ENCODE measurements at regions not wholly inside any gene's neighbourhood (a gene's known extent, or its start where the extent isn't known, plus 50 kb on each side); places are given as distances from the start of the nearest gene placed in this dataset.

GRCh38 chr6:133026705-133027104 lies 212.3 kb downstream of the RPS12 start:
- FAIRE-seq, result no peak
- DNase-seq (ENCODE audit: insufficient read length, low spot score), result no peak
- no peak for TF ChIP-seq POLR2A (IDR thresholded peaks at IDR 0.05; ENCODE audit: low read depth, low read length)

- no peak for FAIRE-seq
Observed at GRCh38 chr6:133033263-133033662, 207.9 kb upstream of the EYA4 start.

GRCh38 chr6:133034509-133035206 lies 206.5 kb upstream of the EYA4 start:
- FAIRE-seq (no peak), DNase-seq (ENCODE audit: insufficient read length, low spot score) (no peak)
- no peak for TF ChIP-seq POLR2A (IDR thresholded peaks at IDR 0.05; ENCODE audit: low read depth, low read length)

More at GRCh38 chr6:133033263-133033662, 207.9 kb upstream of the EYA4 start:
- DNase-seq (ENCODE audit: insufficient read length, low spot score), result no peak
- no peak for TF ChIP-seq POLR2A (IDR thresholded peaks at IDR 0.05; ENCODE audit: low read depth, low read length)

GRCh38 chr6:133040094-133040802 lies 200.9 kb upstream of the EYA4 start:
- DNase-seq (ENCODE audit: insufficient read length, low spot score) (no peak), FAIRE-seq (no peak)
- TF ChIP-seq POLR2A (IDR thresholded peaks at IDR 0.05; ENCODE audit: low read depth, low read length), result no peak

- no peak for FAIRE-seq
- no peak for DNase-seq (ENCODE audit: insufficient read length, low spot score)
- no peak for TF ChIP-seq POLR2A (IDR thresholded peaks at IDR 0.05; ENCODE audit: low read depth, low read length)
Observed at GRCh38 chr6:133040803-133041419, 200.2 kb upstream of the EYA4 start.

- FAIRE-seq, result no peak
- no peak for TF ChIP-seq POLR2A (IDR thresholded peaks at IDR 0.05; ENCODE audit: low read depth, low read length)
- no peak for DNase-seq (ENCODE audit: insufficient read length, low spot score)
Observed at GRCh38 chr6:133042550-133043120, 198.5 kb upstream of the EYA4 start.

- FAIRE-seq, result no peak
- no peak for DNase-seq (ENCODE audit: insufficient read length, low spot score)
- no peak for TF ChIP-seq POLR2A (IDR thresholded peaks at IDR 0.05; ENCODE audit: low read depth, low read length)
Observed at GRCh38 chr6:133046576-133046975, 194.6 kb upstream of the EYA4 start.

GRCh38 chr6:133047065-133047665 lies 194.0 kb upstream of the EYA4 start:
- TF ChIP-seq POLR2A (IDR thresholded peaks at IDR 0.05; ENCODE audit: low read depth, low read length), result no peak
- DNase-seq (ENCODE audit: insufficient read length, low spot score), result no peak
- no peak for FAIRE-seq

GRCh38 chr6:133047706-133048105 lies 193.5 kb upstream of the EYA4 start:
- DNase-seq (ENCODE audit: insufficient read length, low spot score) (no peak), FAIRE-seq (no peak)
- TF ChIP-seq POLR2A (IDR thresholded peaks at IDR 0.05; ENCODE audit: low read depth, low read length), result no peak

- FAIRE-seq (no peak), DNase-seq (ENCODE audit: insufficient read length, low spot score) (no peak)
- TF ChIP-seq POLR2A (IDR thresholded peaks at IDR 0.05; ENCODE audit: low read depth, low read length), result no peak
Observed at GRCh38 chr6:133051240-133051639, 189.9 kb upstream of the EYA4 start.

- DNase-seq (ENCODE audit: insufficient read length, low spot score) (no peak), FAIRE-seq (no peak)
- no peak for TF ChIP-seq POLR2A (IDR thresholded peaks at IDR 0.05; ENCODE audit: low read depth, low read length)
Observed at GRCh38 chr6:133052465-133052864, 188.7 kb upstream of the EYA4 start.

- FAIRE-seq, result no peak
- TF ChIP-seq POLR2A (IDR thresholded peaks at IDR 0.05; ENCODE audit: low read depth, low read length), result no peak
- no peak for DNase-seq (ENCODE audit: insufficient read length, low spot score)
Observed at GRCh38 chr6:133055441-133055966, 185.7 kb upstream of the EYA4 start.

- DNase-seq (ENCODE audit: insufficient read length, low spot score), result no peak
- FAIRE-seq, result no peak
- TF ChIP-seq POLR2A (IDR thresholded peaks at IDR 0.05; ENCODE audit: low read depth, low read length), result no peak
Observed at GRCh38 chr6:133057352-133057751, 183.8 kb upstream of the EYA4 start.

- no peak for TF ChIP-seq POLR2A (IDR thresholded peaks at IDR 0.05; ENCODE audit: low read depth, low read length)
- FAIRE-seq (no peak), DNase-seq (ENCODE audit: insufficient read length, low spot score) (no peak)
Observed at GRCh38 chr6:133062077-133062476, 179.1 kb upstream of the EYA4 start.

Measured in H54 (cell line).